HepG2 (cell line): ENCODE measurements at regions not wholly inside any gene's neighbourhood (a gene's known extent, or its start where the extent isn't known, plus 50 kb on each side); places are given as distances from the start of the nearest gene placed in this dataset.
A peak's percentile ranks its signal among the peaks of the same experiment; 100 is the strongest.

Source experiments
- ATAC-seq: fragments of 200-7000 bp; cut with Tn5 transposase; 3 replicates; pipeline ENCODE4 v1.9.1; 2020; ENCODE audit warnings: mild to moderate bottlenecking, moderate library complexity
- BruUV-seq: library from RNA; stranded (reverse); fragments of 400-500 nt; replicated peaks from 2 replicates; lab custom pipeline; 2021; lab: Mats Ljungman, UMichigan
- CTCF ChIA-PET: fragments of 300-600 bp; formaldehyde crosslinking; extraction: SDS; loops from one replicate; lab custom pipeline; 2021; ENCODE audit warnings: low total read pairs, inconsistent platforms, low intra/inter-chr PET ratio; lab: Yijun Ruan, JAX
- POLR2A ChIA-PET: fragments of 350-600 bp; sonication (Branson Sonifier 250); formaldehyde crosslinking; loops from one replicate; lab custom pipeline; 2020; ENCODE audit warnings: antibody characterized with exemption, inconsistent platforms; lab: Yijun Ruan, JAX
- DNase-seq: peaks from one replicate; pipeline ENCODE4 v3.0.0-alpha.2; 2015; ENCODE audit warnings: low spot score
- FAIRE-seq: peaks from 3 replicates; lab custom pipeline; 2011; peaks lifted over from hg19 to GRCh38; lab: Jason Lieb, UNC
- H2AFZ ChIP-seq: one replicate; pipeline ENCODE4 v1.6.1; 2011; ENCODE audit warnings: low read length, inconsistent platforms
- H3K27ac ChIP-seq: fragments of 300-600 bp; 3 replicates; pipeline ENCODE4 v1.8.0; 2011; ENCODE audit warnings: mixed run types, mild to moderate bottlenecking, mixed read lengths, low read length, inconsistent platforms; ENCODE audit not compliant: insufficient read depth; ENCODE audit errors: extremely low read length
- H3K27me3 ChIP-seq, 2 experiments: fragments of 200-600 bp in 1 of 2; 2 replicates in 1 of 2; 3 replicates in 1 of 2; pipeline versions ENCODE4 v1.6.0 to v1.8.0; 2011; ENCODE audit warnings: low read length in 2 of 2, mild to moderate bottlenecking in 2 of 2, moderate library complexity in 2 of 2, inconsistent platforms in 1 of 2; ENCODE audit not compliant: insufficient read depth in 2 of 2, control insufficient read depth in 1 of 2
- H3K36me3 ChIP-seq, 2 experiments: fragments of 200-600 bp in 1 of 2; replicated peaks in 1 of 2; 2 replicates in 1 of 2; 3 replicates in 1 of 2; pipeline versions ENCODE4 v1.5.1 to v1.8.0; 2011; ENCODE audit warnings: low read length in 2 of 2, inconsistent platforms in 1 of 2; ENCODE audit not compliant: insufficient read depth in 2 of 2, control insufficient read depth in 1 of 2
- H3K4me1 ChIP-seq: 2 replicates; pipeline ENCODE4 v1.5.1; 2012; ENCODE audit warnings: low read length, inconsistent platforms; ENCODE audit not compliant: insufficient read depth
- H3K4me2 ChIP-seq: 2 replicates; pipeline ENCODE4 v1.6.0; 2011; ENCODE audit warnings: low read depth, low read length, inconsistent platforms
- H3K4me3 ChIP-seq, 3 experiments: fragments of 200-600 bp in 1 of 3; sonication (generic), shearing (Covaris generic) in 1 of 3; replicated peaks in 1 of 3; 2 replicates each; pipeline ENCODE4 v1.5.1; 2011 to 2016; ENCODE audit warnings: low read length in 3 of 3, inconsistent platforms in 2 of 3, low read depth in 2 of 3, mild to moderate bottlenecking in 2 of 3, control low read depth in 1 of 3, mixed read lengths in 1 of 3; ENCODE audit not compliant: insufficient read depth in 1 of 3
- H3K79me2 ChIP-seq: one replicate; pipeline ENCODE4 v1.6.1; 2011; ENCODE audit warnings: low read length, inconsistent platforms; ENCODE audit not compliant: insufficient read depth
- H3K9ac ChIP-seq: 2 replicates; pipeline ENCODE4 v1.6.0; 2011; ENCODE audit warnings: mild to moderate bottlenecking, low read depth, low read length, inconsistent platforms; ENCODE audit not compliant: insufficient read depth
- H3K9me3 ChIP-seq: 2 replicates; pipeline ENCODE4 v1.5.1; 2012; ENCODE audit warnings: mild to moderate bottlenecking, low read length
- H4K20me1 ChIP-seq: 2 replicates; pipeline ENCODE4 v1.6.0; 2011; ENCODE audit warnings: inconsistent platforms, mild to moderate bottlenecking, low read length, moderate library complexity; ENCODE audit not compliant: insufficient read depth
- AHR ChIP-seq: IDR thresholded peaks from 2 replicates; pipeline ENCODE4 v1.6.1; 2018; ENCODE audit warnings: missing genetic modification reagents, missing compliant biosample characterization
- CCDC6 ChIP-seq: sonication (generic); formaldehyde crosslinking; IDR thresholded peaks from 2 replicates; pipeline ENCODE4 v1.8.1; 2022; ENCODE audit warnings: mild to moderate bottlenecking, missing genetic modification reagents, moderate library complexity
- EHMT2 ChIP-seq: fragments of 200-600 bp; sonication (generic); IDR thresholded peaks from 2 replicates; pipeline ENCODE4 v1.7.0; 2017; ENCODE audit warnings: antibody characterized with exemption, low read depth, low read length, borderline replicate concordance
- FOXO4 ChIP-seq: sonication (generic); formaldehyde crosslinking; conservative IDR thresholded peaks from 2 replicates; pipeline ENCODE4 v1.8.1; 2023; ENCODE audit warnings: missing genetic modification reagents
- IRF9 ChIP-seq: sonication (generic); formaldehyde crosslinking; IDR thresholded peaks from 2 replicates; pipeline ENCODE4 v1.8.0; 2022; ENCODE audit warnings: missing genetic modification reagents, mild to moderate bottlenecking, borderline replicate concordance
- MAFF ChIP-seq: IDR thresholded peaks from 2 replicates; pipeline ENCODE4 v1.6.1; 2011; ENCODE audit warnings: low read depth, low read length, improper control_type of control experiment
- MAFK ChIP-seq, 2 experiments: IDR thresholded peaks in 1 of 2; conservative IDR thresholded peaks in 1 of 2; 2 replicates each; pipeline ENCODE4 v1.6.1; 2011; ENCODE audit warnings: improper control_type of control experiment in 2 of 2, low read length in 2 of 2
- NCOA1 ChIP-seq: sonication (generic); formaldehyde crosslinking; IDR thresholded peaks from 2 replicates; pipeline ENCODE4 v1.9.0; 2021; ENCODE audit warnings: missing genetic modification reagents
- SP1 ChIP-seq, 2 experiments: fragments of 450-650 bp in 1 of 2; sonication (generic) in 1 of 2; formaldehyde crosslinking in 1 of 2; IDR thresholded peaks; 2 replicates each; pipeline versions ENCODE4 v1.4.0 to v1.6.1; 2016 to 2020; ENCODE audit warnings: missing genetic modification reagents in 1 of 2
- ZMYM4 ChIP-seq: sonication (generic); formaldehyde crosslinking; IDR thresholded peaks from 2 replicates; pipeline ENCODE4 v1.8.1; 2023; ENCODE audit warnings: mild to moderate bottlenecking, missing genetic modification reagents
- ZNF619 ChIP-seq: sonication (generic); formaldehyde crosslinking; IDR thresholded peaks from 2 replicates; pipeline ENCODE4 v1.4.0; 2020; ENCODE audit warnings: mild to moderate bottlenecking, missing genetic modification reagents
- WGBS: methylation state at CpG from one replicate; pipeline ENCODE4 v1.1.6; 2017; ENCODE audit warnings: low lambda C conversion rate; 5-methylcytosine and 5-hydroxymethylcytosine counted together
- in situ Hi-C: cut with HindIII; loops from 2 replicates; pipeline ENCODE4 v1.10.0; 2017; ENCODE audit warnings: low pct_unique_long_range_greater_than_20kb; ENCODE audit not compliant: extremely low pct_ligation_motif_present
- intact Hi-C: fragments of 100-400 bp; cut with micrococcal nuclease; formaldehyde crosslinking; loops from one replicate; pipeline ENCODE4 v1.10.0; 2022; ENCODE audit not compliant: unreplicated experiment
- TF ChIP-seq, protein P1 (sequence below): sonication (generic); formaldehyde crosslinking; IDR thresholded peaks from 2 replicates; pipeline ENCODE4 v1.5.0; 2020; ENCODE audit warnings: mild to moderate bottlenecking, missing genetic modification reagents
- TF ChIP-seq, protein P2 (sequence below): sonication (generic); formaldehyde crosslinking; IDR thresholded peaks from 2 replicates; pipeline ENCODE4 v1.4.0; 2020; ENCODE audit warnings: mild to moderate bottlenecking, missing genetic modification reagents

DNA sequence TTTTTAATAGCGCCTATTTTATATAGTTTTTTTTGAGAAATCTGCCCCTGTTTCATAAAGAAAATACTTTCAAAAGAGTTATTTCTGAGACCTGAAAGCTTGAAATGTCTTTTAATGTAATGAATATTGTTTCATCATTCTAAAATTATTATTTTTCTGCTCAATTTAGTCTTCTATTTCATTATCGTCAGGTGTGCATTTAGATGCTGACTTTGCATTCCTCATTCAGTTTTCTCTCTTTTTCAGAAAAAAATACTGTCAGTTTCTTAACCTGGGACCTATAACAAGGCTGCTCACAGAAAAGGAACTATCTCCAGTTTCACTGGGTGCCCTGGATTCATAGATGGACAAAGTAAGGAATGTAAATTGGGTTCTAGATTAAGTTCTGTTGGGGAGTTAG lies 1631.7 kb downstream of the SUCLG1 start:
- TF ChIP-seq MAFK (conservative IDR thresholded peaks at IDR 0.05 in 1 of 2, IDR thresholded peaks at IDR 0.05 in 1 of 2; ENCODE audit: low read length in 2 of 2) (peak; percentile 70 to 87; a peak in 3 of 4 replicates), MAFF (peak; percentile 75)
- TF ChIP-seq, protein P1, sequence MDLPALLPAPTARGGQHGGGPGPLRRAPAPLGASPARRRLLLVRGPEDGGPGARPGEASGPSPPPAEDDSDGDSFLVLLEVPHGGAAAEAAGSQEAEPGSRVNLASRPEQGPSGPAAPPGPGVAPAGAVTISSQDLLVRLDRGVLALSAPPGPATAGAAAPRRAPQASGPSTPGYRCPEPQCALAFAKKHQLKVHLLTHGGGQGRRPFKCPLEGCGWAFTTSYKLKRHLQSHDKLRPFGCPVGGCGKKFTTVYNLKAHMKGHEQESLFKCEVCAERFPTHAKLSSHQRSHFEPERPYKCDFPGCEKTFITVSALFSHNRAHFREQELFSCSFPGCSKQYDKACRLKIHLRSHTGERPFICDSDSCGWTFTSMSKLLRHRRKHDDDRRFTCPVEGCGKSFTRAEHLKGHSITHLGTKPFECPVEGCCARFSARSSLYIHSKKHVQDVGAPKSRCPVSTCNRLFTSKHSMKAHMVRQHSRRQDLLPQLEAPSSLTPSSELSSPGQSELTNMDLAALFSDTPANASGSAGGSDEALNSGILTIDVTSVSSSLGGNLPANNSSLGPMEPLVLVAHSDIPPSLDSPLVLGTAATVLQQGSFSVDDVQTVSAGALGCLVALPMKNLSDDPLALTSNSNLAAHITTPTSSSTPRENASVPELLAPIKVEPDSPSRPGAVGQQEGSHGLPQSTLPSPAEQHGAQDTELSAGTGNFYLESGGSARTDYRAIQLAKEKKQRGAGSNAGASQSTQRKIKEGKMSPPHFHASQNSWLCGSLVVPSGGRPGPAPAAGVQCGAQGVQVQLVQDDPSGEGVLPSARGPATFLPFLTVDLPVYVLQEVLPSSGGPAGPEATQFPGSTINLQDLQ = no peak
- no peak overlapping the region for H3K27ac ChIP-seq
- H3K36me3 ChIP-seq = no peaks in the 10 kb centered on the region
- WGBS = 10% methylated on average over 2 of the region's 2 CpGs
- ChIA-PET CTCF (no interaction called here), POLR2A (no interaction called here)
- H3K27me3 ChIP-seq = no peaks in the 10 kb centered on the region
- no peaks in the 10 kb centered on the region for H3K79me2 ChIP-seq
- BruUV-seq = no TSS peak
- H3K9me3 ChIP-seq = 0 out of 2 replicates have a peak, but pooled peaks cover 7% of the 10 kb centered on the region
- H3K4me2 ChIP-seq = no peak overlapping the region
- DNase-seq (no peak), FAIRE-seq (no peak), ATAC-seq (no peak)
- H3K4me3 ChIP-seq = no peak overlapping the region
- no peaks in the 10 kb centered on the region for H3K4me1 ChIP-seq
- H4K20me1 ChIP-seq = no peaks in the 10 kb centered on the region
- intact Hi-C loops (no loop called here), in situ Hi-C loops (no loop called here)
- no peak overlapping the region for H2AFZ ChIP-seq
- no peak overlapping the region for H3K9ac ChIP-seq

DNA sequence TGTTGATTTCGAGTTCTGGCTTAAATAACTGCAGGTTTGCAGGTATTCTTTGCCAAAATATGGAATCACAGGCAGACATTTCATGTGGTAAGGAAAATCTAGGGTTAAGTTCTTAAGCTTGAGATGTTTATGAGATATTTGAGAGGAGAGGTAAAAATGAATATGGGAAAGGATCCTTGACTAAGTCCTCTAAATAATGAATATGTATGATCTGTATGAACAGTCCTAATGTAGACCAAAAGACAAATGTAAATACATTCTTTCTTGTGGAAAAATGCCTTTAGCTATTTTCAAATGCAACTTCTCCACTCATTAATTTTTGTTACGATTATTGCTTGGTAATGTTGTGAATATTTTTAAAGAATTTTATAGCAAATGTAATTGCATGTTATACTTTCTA lies 1632.6 kb downstream of the SUCLG1 start:
- ATAC-seq (no peak), DNase-seq (no peak), FAIRE-seq (no peak)
- Histone ChIP-seq H3K27me3 (no peaks in the 10 kb centered on the region), H4K20me1 (no peaks in the 10 kb centered on the region), H3K9me3 (0 out of 2 replicates have a peak, but pooled peaks cover 7% of the 10 kb centered on the region), H3K9ac (no peak overlapping the region), H3K36me3 (no peaks in the 10 kb centered on the region), H2AFZ (no peak overlapping the region), H3K4me2 (no peak overlapping the region), H3K27ac (no peak overlapping the region), H3K4me3 (no peak overlapping the region), H3K4me1 (no peaks in the 10 kb centered on the region), H3K79me2 (no peaks in the 10 kb centered on the region)
- no peak for TF ChIP-seq AHR (CRISPR knock-in tag)
- TF ChIP-seq FOXO4 = no peak
- TF ChIP-seq EHMT2 = no peak
- TF ChIP-seq ZNF619 = no peak
- no peak for TF ChIP-seq CCDC6 (CRISPR knock-in tag)
- no peak for TF ChIP-seq NCOA1
- no peak for TF ChIP-seq SP1 (IDR thresholded peaks at IDR 0.05)
- no peak for TF ChIP-seq SP1 (CRISPR knock-in tag; IDR thresholded peaks at IDR 0.05)
- no peak for TF ChIP-seq ZMYM4 (CRISPR knock-in tag)
- TF ChIP-seq, protein P2, sequence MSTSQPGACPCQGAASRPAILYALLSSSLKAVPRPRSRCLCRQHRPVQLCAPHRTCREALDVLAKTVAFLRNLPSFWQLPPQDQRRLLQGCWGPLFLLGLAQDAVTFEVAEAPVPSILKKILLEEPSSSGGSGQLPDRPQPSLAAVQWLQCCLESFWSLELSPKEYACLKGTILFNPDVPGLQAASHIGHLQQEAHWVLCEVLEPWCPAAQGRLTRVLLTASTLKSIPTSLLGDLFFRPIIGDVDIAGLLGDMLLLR = no peak
- TF ChIP-seq IRF9 = no peak
- ChIA-PET CTCF (no interaction called here), POLR2A (no interaction called here)
- 1% methylated on average over 2 of the region's 2 CpGs for WGBS
- in situ Hi-C loops = no loop called here
- BruUV-seq = no TSS peak
- intact Hi-C loops = no loop called here
